ENCODE measurements at regions not wholly inside any gene's neighbourhood (a gene's known extent, or its start where the extent isn't known, plus 50 kb on each side); places are given as distances from the start of the nearest gene placed in this dataset.
A peak's percentile ranks its signal among the peaks of the same experiment; 100 is the strongest.

- no peak for DNase-seq (ENCODE audit: low read depth in 2 of 3, low spot score in 2 of 3)
These were observed 154.0 kb downstream of the MN1 start for GRCh38 chr22:27647540-27647939.

GRCh38 chr22:27648074-27648473, 153.5 kb downstream of the MN1 start:
- no peak for DNase-seq (ENCODE audit: low read depth in 2 of 3, low spot score in 2 of 3)

- no peak for DNase-seq (ENCODE audit: low read depth in 2 of 3, low spot score in 2 of 3)
These were observed 152.7 kb downstream of the MN1 start for GRCh38 chr22:27648853-27649252.

- DNase-seq (ENCODE audit: low read depth in 2 of 3, low spot score in 2 of 3): no peak
These were observed 151.0 kb downstream of the MN1 start for GRCh38 chr22:27650572-27650971.

GRCh38 chr22:27650985-27651384, 150.6 kb downstream of the MN1 start:
- no peak for DNase-seq (ENCODE audit: low read depth in 2 of 3, low spot score in 2 of 3)

- DNase-seq (ENCODE audit: low read depth in 2 of 3, low spot score in 2 of 3): no peak
These were observed 150.1 kb downstream of the MN1 start for GRCh38 chr22:27651486-27651885.

- no peak for DNase-seq (ENCODE audit: low read depth in 2 of 3, low spot score in 2 of 3)
These were observed 146.8 kb downstream of the MN1 start for GRCh38 chr22:27654546-27655445.

- DNase-seq (ENCODE audit: low read depth in 2 of 3, low spot score in 2 of 3): no peak
These were observed 145.9 kb downstream of the MN1 start for GRCh38 chr22:27655582-27656185.

GRCh38 chr22:27656970-27657369, 144.6 kb downstream of the MN1 start:
- no peak for DNase-seq (ENCODE audit: low read depth in 2 of 3, low spot score in 2 of 3)

GRCh38 chr22:27660306-27660705, 141.2 kb downstream of the MN1 start:
- no peak for DNase-seq (ENCODE audit: low read depth in 2 of 3, low spot score in 2 of 3)

- DNase-seq (ENCODE audit: low read depth in 2 of 3, low spot score in 2 of 3): no peak
These were observed 138.9 kb downstream of the MN1 start for GRCh38 chr22:27662359-27663301.

- peak in 1 of 3 donors; percentile 14 for DNase-seq (ENCODE audit: low read depth in 2 of 3, low spot score in 2 of 3)
These were observed 137.7 kb downstream of the MN1 start for GRCh38 chr22:27663812-27664211.

GRCh38 chr22:27666272-27666997, 135.1 kb downstream of the MN1 start:
- DNase-seq (ENCODE audit: low read depth in 2 of 3, low spot score in 2 of 3): no peak

- DNase-seq (ENCODE audit: low read depth in 2 of 3, low spot score in 2 of 3): peak in 2 of 3 donors; percentile 53 to 70
These were observed 134.3 kb downstream of the MN1 start for GRCh38 chr22:27667121-27667843.

GRCh38 chr22:27668828-27669797, 132.4 kb downstream of the MN1 start:
- DNase-seq (ENCODE audit: low read depth in 2 of 3, low spot score in 2 of 3): peak in 2 of 3 donors; percentile 99

GRCh38 chr22:27669798-27670599, 131.6 kb downstream of the MN1 start:
- DNase-seq (ENCODE audit: low read depth in 2 of 3, low spot score in 2 of 3): peak in 2 of 3 donors; percentile 39 to 58

GRCh38 chr22:27670701-27671412, 130.7 kb downstream of the MN1 start:
- peak in 2 of 3 donors; percentile 72 to 77 for DNase-seq (ENCODE audit: low read depth in 2 of 3, low spot score in 2 of 3)

Data from hematopoietic multipotent progenitor cell (in vitro differentiated cells).